DMS53 treated with DMSO at 0.1 percent for 48 hours (cell line): ENCODE measurements at regions not wholly inside any gene's neighbourhood (a gene's known extent, or its start where the extent isn't known, plus 50 kb on each side); places are given as distances from the start of the nearest gene placed in this dataset.

Source experiments
- DNase-seq: peaks from one replicate; lab custom pipeline; 2025; ENCODE audit not compliant: unreplicated experiment; lab: John Stamatoyannopoulos, UW

- no peak for DNase-seq
These were observed 228.8 kb downstream of the TGFB2 start for GRCh38 chr1:218573925-218574324.

DNA sequence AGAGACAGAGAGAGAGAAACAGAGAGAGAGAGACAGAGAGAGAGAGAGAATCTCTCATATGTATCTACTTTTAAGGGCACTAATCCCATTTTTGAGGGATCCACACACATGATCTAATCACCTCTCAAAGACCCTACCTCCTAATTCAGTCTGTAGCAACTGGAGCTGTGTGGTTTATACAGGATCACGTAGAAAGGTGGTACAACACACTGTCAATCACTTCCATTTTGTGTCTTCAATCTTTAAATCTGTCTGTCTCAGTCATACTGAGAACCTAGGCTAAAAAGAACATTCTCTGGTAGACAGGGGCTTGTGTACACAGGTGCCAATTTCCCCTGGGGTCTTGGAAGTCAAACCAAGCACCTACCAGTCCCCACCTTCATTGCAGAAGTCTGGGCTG is 229.9 kb downstream of the TGFB2 start:
- no peak for DNase-seq

- no peak for DNase-seq
These were observed 230.7 kb downstream of the TGFB2 start for GRCh38 chr1:218575856-218576255.

GRCh38 chr1:218582646-218583045 is 237.5 kb downstream of the TGFB2 start:
- no peak for DNase-seq

- no peak for DNase-seq
These were observed 239.5 kb downstream of the TGFB2 start for GRCh38 chr1:218584418-218585155.

GRCh38 chr1:218585511-218586184 is 240.5 kb downstream of the TGFB2 start:
- DNase-seq, result peak; percentile 10

GRCh38 chr1:218587900-218588299 is 242.8 kb downstream of the TGFB2 start:
- DNase-seq, result no peak

- DNase-seq, result no peak
These were observed 243.5 kb downstream of the TGFB2 start for GRCh38 chr1:218588540-218589172.

DNA sequence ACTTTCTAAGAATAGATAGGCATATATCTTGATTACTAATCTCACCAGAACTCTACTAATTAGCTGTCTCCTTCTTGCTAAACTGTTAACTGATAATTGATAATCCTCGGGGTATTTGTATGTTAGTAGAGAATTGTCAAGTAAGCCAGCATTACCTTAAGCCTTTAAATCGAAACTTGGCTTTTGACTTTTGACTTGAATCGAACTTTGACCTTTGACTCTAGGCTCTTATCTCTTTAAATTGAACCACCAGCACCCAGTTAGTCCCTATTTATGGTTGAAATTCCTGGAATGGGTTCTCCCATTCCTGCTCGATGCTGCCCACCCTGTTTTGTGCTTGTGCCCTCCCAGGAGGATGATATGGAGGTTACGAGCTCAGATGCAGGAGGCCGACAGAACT is 244.4 kb downstream of the TGFB2 start:
- DNase-seq, result no peak

- DNase-seq, result no peak
These were observed 246.8 kb downstream of the TGFB2 start for GRCh38 chr1:218591966-218592365.

- no peak for DNase-seq
These were observed 247.6 kb downstream of the TGFB2 start for GRCh38 chr1:218592688-218593087.

GRCh38 chr1:218600968-218601367 is 255.8 kb downstream of the TGFB2 start:
- DNase-seq, result no peak

- DNase-seq, result no peak
These were observed 259.1 kb downstream of the TGFB2 start for GRCh38 chr1:218604217-218604616.

DNA sequence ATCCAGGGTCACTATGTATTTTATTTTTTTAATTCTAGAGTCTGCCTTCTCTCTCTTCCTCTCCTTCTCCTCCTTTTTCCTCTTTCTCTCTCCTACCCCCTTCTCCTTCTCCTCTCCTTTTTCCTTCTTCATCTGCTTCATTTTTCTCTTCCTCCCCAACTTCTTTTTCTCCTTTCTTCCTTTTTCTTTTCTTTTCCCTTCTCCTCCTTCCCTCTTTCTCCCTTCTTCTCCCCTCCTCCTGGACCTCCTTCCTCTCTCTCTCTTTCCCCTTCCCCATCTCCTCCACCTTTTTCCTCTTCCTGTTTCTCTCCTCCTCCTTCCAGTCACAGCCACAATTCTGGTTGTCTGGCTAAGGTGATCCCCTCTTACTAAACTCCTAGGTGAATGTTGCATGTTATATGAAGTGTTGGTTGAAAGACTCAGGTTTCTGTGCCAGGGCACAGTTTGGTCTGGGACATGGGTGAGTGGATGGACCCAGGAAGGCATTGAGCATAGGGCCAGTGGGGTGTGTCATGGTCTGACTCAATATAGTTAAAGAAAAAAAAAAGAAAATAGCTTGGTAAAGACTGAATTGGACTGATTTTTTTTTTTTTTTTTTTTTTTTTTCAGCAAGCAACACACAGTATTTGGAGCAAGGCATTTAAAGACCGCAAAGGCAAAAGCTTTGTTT is 266.9 kb downstream of the TGFB2 start:
- peak; percentile 5 for DNase-seq

DNA sequence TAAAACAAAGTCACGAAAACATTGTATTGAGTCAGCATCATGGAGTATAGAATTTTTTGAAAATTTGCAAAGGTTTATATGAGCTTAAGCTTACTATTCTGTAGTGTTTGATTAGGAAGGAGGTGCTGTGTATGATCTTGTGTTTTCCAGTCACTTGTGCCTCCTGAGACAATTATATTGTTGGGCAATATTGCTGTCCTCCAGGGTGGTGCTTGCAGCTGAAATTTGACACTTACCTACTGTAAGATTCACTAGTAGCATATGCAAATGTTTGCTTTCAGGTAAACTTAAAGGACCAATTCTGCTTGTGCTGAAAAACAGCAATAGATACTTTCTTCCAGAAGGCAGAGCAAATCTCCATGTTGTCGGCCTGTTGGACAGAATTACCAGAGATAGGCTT is 268.0 kb downstream of the TGFB2 start:
- peak; percentile 20 for DNase-seq

GRCh38 chr1:218614031-218614430 is 268.9 kb downstream of the TGFB2 start:
- DNase-seq, result no peak

GRCh38 chr1:218616681-218617080 is 271.5 kb downstream of the TGFB2 start:
- DNase-seq, result no peak

DNA sequence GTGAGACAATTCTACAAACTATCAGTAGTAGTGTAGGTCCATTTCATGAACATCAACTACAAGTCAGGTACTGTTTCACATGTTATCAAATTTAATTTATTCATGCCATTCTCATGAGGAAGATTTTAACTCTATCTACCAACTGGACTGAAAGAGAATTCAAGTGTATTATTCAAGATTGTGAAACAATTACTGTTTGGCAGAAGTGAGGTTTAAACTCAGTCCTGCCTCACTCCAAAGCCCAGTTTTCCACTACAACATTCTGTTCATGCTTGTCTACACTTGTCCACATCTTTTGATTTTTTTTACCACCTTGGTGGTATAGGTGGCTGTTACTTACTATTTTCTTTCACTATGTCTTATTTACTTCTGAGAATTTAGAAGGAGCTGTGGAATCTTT is 272.9 kb downstream of the TGFB2 start:
- no peak for DNase-seq

DNA sequence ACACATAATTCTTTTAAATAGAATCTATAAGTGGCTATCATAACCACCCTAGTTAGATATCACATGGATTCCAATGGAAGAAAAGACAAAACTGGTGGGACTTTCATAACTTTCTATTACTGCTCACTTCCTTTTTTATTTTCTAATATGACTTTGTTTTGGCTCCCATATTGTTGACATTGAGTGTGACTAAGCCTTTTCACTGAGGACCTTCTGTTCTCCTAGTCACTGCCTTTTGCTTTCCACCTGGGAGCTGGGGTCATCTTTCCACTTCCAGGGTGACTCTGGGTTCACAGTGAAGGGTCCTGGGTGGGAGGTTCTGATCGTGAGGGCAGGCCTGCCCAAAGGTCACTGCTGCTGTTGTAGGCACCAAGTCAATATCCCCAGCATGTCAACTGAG is 275.8 kb downstream of the TGFB2 start:
- DNase-seq, result peak; percentile 74

GRCh38 chr1:218624052-218624451 is 278.9 kb downstream of the TGFB2 start:
- DNase-seq, result no peak

GRCh38 chr1:218625393-218625792 is 280.3 kb downstream of the TGFB2 start:
- DNase-seq, result no peak
